GM12891 (cell line): ENCODE measurements at regions not wholly inside any gene's neighbourhood (a gene's known extent, or its start where the extent isn't known, plus 50 kb on each side); places are given as distances from the start of the nearest gene placed in this dataset.
"Not testable (repeated sequence)": the region's sequence is repeated elsewhere in the genome, so short reads cannot be mapped to it uniquely, and the experiment has no call there.

Experiments
- PAX5 ChIP-seq: IDR thresholded peaks from 2 replicates; pipeline ENCODE4 v1.6.1; 2011; ENCODE audit warnings: low read length, moderate library complexity, mild to moderate bottlenecking; ENCODE audit not compliant: insufficient read depth, severe bottlenecking
- POLR2A ChIP-seq: IDR thresholded peaks from 2 replicates; pipeline ENCODE4 v1.6.1; 2011; ENCODE audit warnings: low read depth, low read length, control low read depth
- POLR2AphosphoS5 ChIP-seq: IDR thresholded peaks from 2 replicates; pipeline ENCODE4 v1.6.1; 2011; ENCODE audit warnings: low read depth, low read length, control low read depth
- TAF1 ChIP-seq: IDR thresholded peaks from 2 replicates; pipeline ENCODE4 v1.6.1; 2011; ENCODE audit warnings: low read depth, low read length, control low read depth

DNA sequence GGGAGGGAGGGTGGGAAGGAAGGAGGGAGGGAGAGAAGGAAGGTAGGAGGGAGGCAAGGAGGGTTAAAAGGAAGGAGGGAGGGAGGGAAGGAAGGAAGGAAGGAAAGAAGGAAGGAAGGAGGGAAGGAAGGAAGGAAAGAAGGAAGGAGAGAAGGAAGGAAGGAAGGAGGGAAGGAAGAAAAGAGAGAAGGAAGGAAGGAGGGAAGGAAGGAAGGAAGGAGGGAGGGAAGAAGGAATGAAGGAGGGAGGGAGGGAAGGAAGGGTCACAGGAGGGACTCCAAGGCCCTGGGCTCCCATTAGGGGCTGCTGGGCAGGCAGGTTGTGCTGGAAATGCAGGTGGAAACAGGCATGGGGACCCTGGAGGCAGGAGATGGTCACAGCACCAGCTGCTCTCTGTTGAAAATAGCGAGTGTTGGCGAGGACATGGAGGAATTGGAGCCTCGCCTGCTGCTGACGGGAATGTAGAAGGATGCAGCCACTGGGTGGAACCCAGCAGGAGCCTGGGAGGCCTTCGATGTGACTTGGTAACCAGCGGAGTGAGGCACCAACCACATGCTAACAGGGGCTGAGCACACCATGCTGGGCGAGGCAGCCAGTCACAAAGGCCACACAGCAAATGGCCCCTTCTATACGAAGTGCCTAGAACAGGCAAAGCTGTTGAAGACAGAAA is 217.3 kb upstream of the SGCG start:
- TF ChIP-seq TAF1, POLR2A, POLR2AphosphoS5, PAX5: not testable (repeated sequence)
